GM12872 (cell line): ENCODE measurements at regions not wholly inside any gene's neighbourhood (a gene's known extent, or its start where the extent isn't known, plus 50 kb on each side); places are given as distances from the start of the nearest gene placed in this dataset.

Experiments used
- TF ChIP-seq, protein P1 (sequence below): IDR thresholded peaks from 3 replicates; pipeline ENCODE4 v1.5.1; 2011; ENCODE audit warnings: low read depth, mild to moderate bottlenecking, low read length, moderate library complexity; ENCODE audit not compliant: insufficient read depth

DNA sequence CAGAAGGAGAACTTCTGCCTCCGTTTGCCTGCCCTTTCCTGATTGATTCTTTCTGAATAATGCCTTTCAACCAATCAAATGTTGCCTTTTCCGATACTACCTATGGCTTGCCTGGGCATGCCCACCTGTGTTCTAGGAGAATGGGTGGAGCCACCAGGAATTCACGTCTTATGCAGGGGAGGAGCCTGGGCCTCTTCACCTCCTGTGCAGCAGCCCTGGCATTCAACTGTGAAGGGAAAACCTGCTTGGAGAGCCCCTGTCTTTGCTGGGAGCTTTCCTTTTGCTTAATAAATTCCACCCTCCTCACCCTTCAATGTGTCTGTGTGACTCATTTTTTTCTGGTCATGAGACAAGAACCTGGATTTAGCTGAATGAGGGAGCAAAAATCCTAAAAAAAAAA lies 730.7 kb downstream of the UQCRFS1 start:
- TF ChIP-seq, protein P1, sequence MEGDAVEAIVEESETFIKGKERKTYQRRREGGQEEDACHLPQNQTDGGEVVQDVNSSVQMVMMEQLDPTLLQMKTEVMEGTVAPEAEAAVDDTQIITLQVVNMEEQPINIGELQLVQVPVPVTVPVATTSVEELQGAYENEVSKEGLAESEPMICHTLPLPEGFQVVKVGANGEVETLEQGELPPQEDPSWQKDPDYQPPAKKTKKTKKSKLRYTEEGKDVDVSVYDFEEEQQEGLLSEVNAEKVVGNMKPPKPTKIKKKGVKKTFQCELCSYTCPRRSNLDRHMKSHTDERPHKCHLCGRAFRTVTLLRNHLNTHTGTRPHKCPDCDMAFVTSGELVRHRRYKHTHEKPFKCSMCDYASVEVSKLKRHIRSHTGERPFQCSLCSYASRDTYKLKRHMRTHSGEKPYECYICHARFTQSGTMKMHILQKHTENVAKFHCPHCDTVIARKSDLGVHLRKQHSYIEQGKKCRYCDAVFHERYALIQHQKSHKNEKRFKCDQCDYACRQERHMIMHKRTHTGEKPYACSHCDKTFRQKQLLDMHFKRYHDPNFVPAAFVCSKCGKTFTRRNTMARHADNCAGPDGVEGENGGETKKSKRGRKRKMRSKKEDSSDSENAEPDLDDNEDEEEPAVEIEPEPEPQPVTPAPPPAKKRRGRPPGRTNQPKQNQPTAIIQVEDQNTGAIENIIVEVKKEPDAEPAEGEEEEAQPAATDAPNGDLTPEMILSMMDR: no peak

DNA sequence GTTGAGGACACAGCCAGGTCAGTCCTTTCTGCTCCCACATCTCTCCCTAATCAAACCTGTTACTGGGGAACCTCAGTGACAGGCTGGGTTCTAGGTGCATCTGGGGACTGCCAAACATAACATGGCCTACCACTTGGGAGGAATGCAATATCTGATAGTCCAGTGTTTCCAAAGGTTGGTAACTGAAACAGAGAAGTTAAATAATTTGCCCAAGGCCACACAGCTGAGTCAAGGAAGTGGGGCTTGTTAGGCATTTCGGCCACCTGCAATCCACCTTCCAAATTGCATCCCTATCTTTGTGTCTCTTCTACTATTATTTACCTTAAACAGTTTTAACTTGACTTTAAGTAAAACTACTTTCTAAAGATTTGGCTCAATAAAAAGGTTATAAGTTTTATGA lies 731.3 kb downstream of the UQCRFS1 start:
- TF ChIP-seq, protein P1: no peak

GRCh38 chr19:28475525-28475924 lies 737.4 kb downstream of the UQCRFS1 start:
- TF ChIP-seq, protein P1: no peak

- TF ChIP-seq, protein P1: no peak
Observed at GRCh38 chr19:28472843-28473242, 740.1 kb downstream of the UQCRFS1 start.

DNA sequence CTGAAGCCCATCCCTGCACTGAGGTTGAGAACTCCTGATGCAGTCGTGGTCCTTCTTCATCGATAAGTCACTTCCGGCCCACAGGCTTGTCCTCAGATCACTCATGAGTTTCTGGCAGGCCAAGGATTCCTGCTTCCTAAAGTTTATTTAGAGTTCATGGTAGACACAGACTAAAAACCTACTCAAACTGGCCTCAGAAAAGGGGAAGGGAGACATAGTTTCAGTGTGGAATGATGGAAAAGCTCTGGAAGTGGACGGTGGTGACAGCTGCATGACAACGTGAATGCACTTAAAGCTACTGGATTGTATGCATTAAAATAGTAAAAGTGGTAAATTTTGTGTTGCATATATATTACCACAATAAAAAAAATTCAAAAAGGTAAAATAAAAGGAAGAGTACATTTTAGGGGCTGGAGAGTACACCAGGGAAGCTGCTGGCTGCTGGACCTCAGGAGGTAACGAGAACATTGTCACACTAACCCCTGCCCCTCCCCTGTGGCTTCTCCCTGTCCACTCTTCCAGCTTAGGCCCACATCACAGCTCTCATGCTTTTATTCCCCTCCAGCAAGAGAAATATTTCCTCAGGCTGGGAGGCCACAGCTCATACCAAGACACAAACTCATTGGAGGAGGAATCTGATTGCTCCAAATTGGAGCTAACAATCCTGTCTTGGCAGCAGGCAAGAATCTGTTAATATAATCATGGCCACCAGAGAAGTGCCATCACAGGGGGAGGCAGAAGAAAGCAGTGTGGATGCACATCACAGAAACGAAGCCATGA lies 741.0 kb downstream of the UQCRFS1 start:
- TF ChIP-seq, protein P1: no peak

DNA sequence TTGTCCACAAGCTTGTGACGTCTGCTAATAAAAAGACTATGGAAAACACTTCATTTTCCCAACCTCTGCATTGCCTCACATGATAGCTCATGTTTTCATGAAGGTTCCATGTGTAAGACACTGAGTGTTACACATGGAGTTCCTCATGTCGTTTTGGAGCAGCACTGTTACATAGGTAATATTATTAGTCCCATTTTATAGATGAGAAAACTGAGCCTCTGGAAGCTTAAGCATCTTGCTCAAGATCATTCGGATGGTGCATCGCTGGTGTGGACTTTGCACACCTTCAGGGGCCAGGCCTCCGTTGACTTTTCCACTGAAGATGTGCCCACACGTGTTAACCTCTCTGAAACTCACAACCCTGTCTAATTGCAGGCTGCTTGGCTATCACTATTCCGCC lies 743.4 kb downstream of the UQCRFS1 start:
- TF ChIP-seq, protein P1: no peak

- TF ChIP-seq, protein P1: 0 out of 3 replicates have a peak, but pooled peaks have one; percentile 2
Observed at GRCh38 chr19:28468701-28469459, 744.1 kb downstream of the UQCRFS1 start.
